ENCODE measurements at regions not wholly inside any gene's neighbourhood (a gene's known extent, or its start where the extent isn't known, plus 50 kb on each side); places are given as distances from the start of the nearest gene placed in this dataset.
"Not testable (repeated sequence)": the region's sequence is repeated elsewhere in the genome, so short reads cannot be mapped to it uniquely, and the experiment has no call there.

- intact Hi-C loops (cut with micrococcal nuclease), result no loop called here
- Histone ChIP-seq H3K9me3 (ENCODE audit: control insufficient read depth in 1 of 2, low read length in 2 of 2) (peaks cover 0 to 3% of the 10 kb centered on the region in 2 donors), H3K27ac (ENCODE audit: low read depth, low read length) (no peak overlapping the region), H3K27me3 (ENCODE audit: insufficient read depth, low read length) (no peaks in the 10 kb centered on the region), H3K36me3 (ENCODE audit: insufficient read depth, low read length) (no peaks in the 10 kb centered on the region), H3K4me3 (ENCODE audit: low read length in 2 of 2) (no peak overlapping the region), H3K4me1 (ENCODE audit: insufficient read depth, low read length) (no peaks in the 10 kb centered on the region)
- no peak for DNase-seq
- no peak overlapping the region for H3K27ac Mint-ChIP-seq
- POLR2A ChIA-PET (ENCODE audit: partially characterized antibody), result no interaction called here
- H3K4me1 Mint-ChIP-seq, result no peaks in the 10 kb centered on the region
- H3K4me3 Mint-ChIP-seq, result no peak overlapping the region
- H3K27me3 Mint-ChIP-seq, result no peaks in the 10 kb centered on the region
- H3K9me3 Mint-ChIP-seq, result peaks cover 2 to 34% (median 21%) of the 10 kb centered on the region in 8 donors
- CTCF ChIA-PET (ENCODE audit: partially characterized antibody), result no interaction called here
- no peaks in the 10 kb centered on the region for H3K36me3 Mint-ChIP-seq
Measured at GRCh38 chr16:63403792-63404191, 1367.6 kb upstream of the CDH8 start.

GRCh38 chr16:63388277-63388676 is 1352.0 kb upstream of the CDH8 start:
- CTCF ChIA-PET (ENCODE audit: partially characterized antibody); H3K27ac Mint-ChIP-seq; H3K4me3 Mint-ChIP-seq; DNase-seq; H3K27me3 ChIP-seq (ENCODE audit: insufficient read depth, low read length); POLR2A ChIA-PET (ENCODE audit: partially characterized antibody); H3K36me3 Mint-ChIP-seq; H3K4me1 ChIP-seq (ENCODE audit: insufficient read depth, low read length); H3K4me3 ChIP-seq (ENCODE audit: low read length in 2 of 2); H3K27me3 Mint-ChIP-seq; H3K9me3 ChIP-seq (ENCODE audit: control insufficient read depth in 1 of 2, low read length in 2 of 2); intact Hi-C loops (cut with micrococcal nuclease); H3K4me1 Mint-ChIP-seq; H3K36me3 ChIP-seq (ENCODE audit: insufficient read depth, low read length); H3K27ac ChIP-seq (ENCODE audit: low read depth, low read length): not testable (repeated sequence)
- H3K9me3 Mint-ChIP-seq, result peaks cover 3 to 23% (median 6%) of the 10 kb centered on the region in 8 donors

DNA sequence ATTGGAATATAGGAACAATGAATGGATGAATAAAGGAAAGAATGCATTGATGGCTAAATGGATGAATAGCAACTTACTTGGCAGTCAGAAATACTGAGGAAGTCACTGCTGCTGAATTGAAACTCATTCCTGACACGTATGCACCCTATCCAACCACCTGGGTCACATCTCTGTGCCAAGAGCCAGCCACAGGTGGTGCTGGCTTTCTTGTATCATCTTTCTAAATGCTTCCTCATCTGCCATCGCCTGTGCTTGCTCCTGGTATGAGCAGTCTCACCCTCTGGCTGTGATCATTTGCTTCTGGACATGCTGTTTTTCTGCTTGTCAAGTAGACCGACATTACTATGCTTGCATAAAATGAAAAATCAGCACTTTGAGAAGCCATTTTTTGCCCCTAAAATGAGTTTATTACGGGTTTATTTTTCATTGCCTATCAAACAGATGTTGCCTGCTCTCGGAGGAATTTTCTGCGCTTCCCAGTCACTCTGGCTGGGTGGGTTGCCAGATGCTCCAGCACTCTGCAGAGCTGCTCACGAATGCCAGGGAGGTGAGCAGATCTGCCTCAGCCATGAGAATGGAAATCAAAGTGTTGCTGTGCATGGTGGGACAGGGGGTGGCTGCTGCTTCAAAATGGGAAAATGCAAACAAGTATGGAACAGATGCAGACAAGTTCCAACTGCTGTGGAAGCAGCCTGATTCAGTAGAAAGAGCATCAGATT is 1349.6 kb upstream of the CDH8 start:
- Mint-ChIP-seq H3K27me3 (no peaks in the 10 kb centered on the region), H3K9me3 (peaks cover 3 to 31% (median 7%) of the 10 kb centered on the region in 8 donors), H3K4me1 (no peaks in the 10 kb centered on the region), H3K36me3 (no peaks in the 10 kb centered on the region), H3K4me3 (no peak overlapping the region), H3K27ac (no peak overlapping the region)
- no peak for DNase-seq
- POLR2A ChIA-PET (ENCODE audit: partially characterized antibody), result no interaction called here
- Histone ChIP-seq H3K36me3 (ENCODE audit: insufficient read depth, low read length) (no peaks in the 10 kb centered on the region), H3K27me3 (ENCODE audit: insufficient read depth, low read length) (no peaks in the 10 kb centered on the region), H3K4me1 (ENCODE audit: insufficient read depth, low read length) (no peaks in the 10 kb centered on the region), H3K4me3 (ENCODE audit: low read length in 2 of 2) (no peak overlapping the region), H3K27ac (ENCODE audit: low read depth, low read length) (no peak overlapping the region), H3K9me3 (ENCODE audit: control insufficient read depth in 1 of 2, low read length in 2 of 2) (no peaks in the 10 kb centered on the region)
- intact Hi-C loops (cut with micrococcal nuclease), result no loop called here
- CTCF ChIA-PET (ENCODE audit: partially characterized antibody), result no interaction called here

DNA sequence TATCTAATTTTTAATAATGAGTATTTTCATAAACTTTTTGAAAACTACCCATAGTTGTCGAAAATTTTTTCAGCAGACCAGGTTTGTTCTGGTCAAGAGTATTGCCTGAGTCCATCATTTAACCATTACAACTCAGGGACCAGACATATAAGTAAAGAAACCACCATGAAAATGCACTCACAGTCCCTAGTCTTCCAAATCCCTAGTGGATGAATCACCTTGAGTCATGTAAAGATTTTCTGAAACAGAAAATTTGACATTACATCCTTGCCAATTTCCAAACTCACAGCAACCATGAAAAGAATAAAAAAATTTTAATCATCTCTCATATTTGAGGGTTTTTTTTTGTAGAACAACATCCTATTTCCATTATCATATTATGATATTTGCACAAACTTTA is 1337.5 kb upstream of the CDH8 start:
- DNase-seq, result no peak
- no peak overlapping the region for H3K27ac ChIP-seq (ENCODE audit: low read depth, low read length)
- H3K27ac Mint-ChIP-seq, result no peak overlapping the region
- no peaks in the 10 kb centered on the region for H3K4me1 Mint-ChIP-seq
- H3K4me3 ChIP-seq (ENCODE audit: low read length in 2 of 2), result no peak overlapping the region
- no peaks in the 10 kb centered on the region for H3K36me3 Mint-ChIP-seq
- POLR2A ChIA-PET (ENCODE audit: partially characterized antibody), result no interaction called here
- H3K9me3 ChIP-seq (ENCODE audit: control insufficient read depth in 1 of 2, low read length in 2 of 2), result no peaks in the 10 kb centered on the region
- H3K27me3 ChIP-seq (ENCODE audit: insufficient read depth, low read length), result no peaks in the 10 kb centered on the region
- CTCF ChIA-PET (ENCODE audit: partially characterized antibody), result no interaction called here
- H3K4me1 ChIP-seq (ENCODE audit: insufficient read depth, low read length), result no peaks in the 10 kb centered on the region
- H3K9me3 Mint-ChIP-seq, result peaks cover 5 to 47% (median 37%) of the 10 kb centered on the region in 8 donors
- H3K27me3 Mint-ChIP-seq, result no peaks in the 10 kb centered on the region
- H3K4me3 Mint-ChIP-seq, result no peak overlapping the region
- no peaks in the 10 kb centered on the region for H3K36me3 ChIP-seq (ENCODE audit: insufficient read depth, low read length)
- intact Hi-C loops (cut with micrococcal nuclease), result no loop called here

DNA sequence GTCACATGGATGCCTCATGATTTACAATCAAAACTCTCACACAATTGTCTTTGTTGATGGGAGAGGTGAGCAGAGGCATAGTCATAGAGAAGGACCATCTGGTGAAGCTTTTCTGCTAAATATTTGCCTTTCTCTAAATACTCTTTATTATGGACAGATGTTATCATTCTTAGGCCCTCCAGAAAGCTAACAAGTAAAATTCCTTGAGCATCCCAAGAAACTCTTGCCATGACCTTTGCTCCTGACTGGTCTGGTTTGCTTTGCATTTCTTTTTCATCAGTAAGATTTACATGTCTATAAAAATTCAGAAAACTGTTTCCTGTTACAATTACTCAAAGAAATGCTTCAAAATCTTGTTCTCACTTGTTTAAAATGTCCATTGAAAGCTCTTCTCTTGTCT is 1336.6 kb upstream of the CDH8 start:
- no peaks in the 10 kb centered on the region for H3K9me3 ChIP-seq (ENCODE audit: control insufficient read depth in 1 of 2, low read length in 2 of 2)
- CTCF ChIA-PET (ENCODE audit: partially characterized antibody), result no interaction called here
- intact Hi-C loops (cut with micrococcal nuclease), result no loop called here

GRCh38 chr16:63372283-63372682 is 1336.0 kb upstream of the CDH8 start:
- no peaks in the 10 kb centered on the region for H3K9me3 ChIP-seq (ENCODE audit: control insufficient read depth in 1 of 2, low read length in 2 of 2)
- peaks cover 5 to 47% (median 35%) of the 10 kb centered on the region in 8 donors for H3K9me3 Mint-ChIP-seq
- H3K27ac Mint-ChIP-seq, result no peak overlapping the region
- CTCF ChIA-PET (ENCODE audit: partially characterized antibody), result no interaction called here
- no peaks in the 10 kb centered on the region for H3K4me1 ChIP-seq (ENCODE audit: insufficient read depth, low read length)
- POLR2A ChIA-PET (ENCODE audit: partially characterized antibody), result no interaction called here
- no peaks in the 10 kb centered on the region for H3K36me3 ChIP-seq (ENCODE audit: insufficient read depth, low read length)
- DNase-seq, result no peak
- no peaks in the 10 kb centered on the region for H3K27me3 Mint-ChIP-seq
- intact Hi-C loops (cut with micrococcal nuclease), result no loop called here
- H3K4me3 ChIP-seq (ENCODE audit: low read length in 2 of 2), result no peak overlapping the region
- no peaks in the 10 kb centered on the region for H3K4me1 Mint-ChIP-seq
- H3K27ac ChIP-seq (ENCODE audit: low read depth, low read length), result no peak overlapping the region
- H3K36me3 Mint-ChIP-seq, result no peaks in the 10 kb centered on the region
- H3K4me3 Mint-ChIP-seq, result no peak overlapping the region
- no peaks in the 10 kb centered on the region for H3K27me3 ChIP-seq (ENCODE audit: insufficient read depth, low read length)

More for the DNA sequence above, 1336.6 kb upstream of the CDH8 start:
- Mint-ChIP-seq H3K27ac (no peak overlapping the region), H3K27me3 (no peaks in the 10 kb centered on the region), H3K36me3 (no peaks in the 10 kb centered on the region), H3K4me1 (no peaks in the 10 kb centered on the region), H3K9me3 (peaks cover 5 to 47% (median 37%) of the 10 kb centered on the region in 8 donors), H3K4me3 (no peak overlapping the region)
- no peak for DNase-seq
- no peaks in the 10 kb centered on the region for H3K36me3 ChIP-seq (ENCODE audit: insufficient read depth, low read length)
- no peak overlapping the region for H3K27ac ChIP-seq (ENCODE audit: low read depth, low read length)
- POLR2A ChIA-PET (ENCODE audit: partially characterized antibody), result no interaction called here
- H3K27me3 ChIP-seq (ENCODE audit: insufficient read depth, low read length), result no peaks in the 10 kb centered on the region
- H3K4me1 ChIP-seq (ENCODE audit: insufficient read depth, low read length), result no peaks in the 10 kb centered on the region
- H3K4me3 ChIP-seq (ENCODE audit: low read length in 2 of 2), result no peak overlapping the region

DNA sequence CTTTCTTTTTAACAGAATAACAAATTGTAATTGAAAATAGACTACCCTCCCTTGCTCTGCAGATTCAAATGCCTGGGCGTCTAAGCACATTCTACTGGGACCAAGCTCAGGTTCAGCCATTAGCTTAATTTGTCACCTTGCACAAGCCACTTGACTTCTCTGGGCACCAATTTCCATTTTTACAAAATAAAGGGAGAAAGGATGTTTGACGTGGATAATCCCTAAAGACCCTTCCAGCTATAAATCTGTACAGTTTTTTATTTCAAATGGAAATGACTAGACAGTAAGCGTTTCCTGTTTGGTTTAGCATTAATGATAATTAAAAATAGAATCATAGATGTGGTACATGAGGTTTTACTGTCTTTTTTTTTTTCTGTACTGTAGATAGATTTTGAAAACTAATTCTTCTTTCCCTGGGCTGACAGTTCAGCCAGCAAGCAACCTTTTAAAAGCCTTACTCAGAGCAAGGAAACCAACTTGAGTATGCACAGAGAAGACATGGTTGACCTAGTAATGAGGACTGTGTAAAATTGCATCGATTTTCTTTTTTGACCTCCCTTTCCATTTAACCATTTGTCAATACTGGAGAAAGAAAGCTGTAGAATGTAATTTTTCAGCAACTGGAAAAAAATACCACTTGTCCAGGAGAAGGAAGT is 1329.5 kb upstream of the CDH8 start:
- Mint-ChIP-seq H3K4me1 (no peaks in the 10 kb centered on the region), H3K27me3 (no peaks in the 10 kb centered on the region), H3K27ac (no peak overlapping the region), H3K36me3 (no peaks in the 10 kb centered on the region), H3K4me3 (no peak overlapping the region), H3K9me3 (peaks cover 0 to 30% (median 20%) of the 10 kb centered on the region in 8 donors)
- intact Hi-C loops (cut with micrococcal nuclease), result no loop called here
- Histone ChIP-seq H3K36me3 (ENCODE audit: insufficient read depth, low read length) (no peaks in the 10 kb centered on the region), H3K4me1 (ENCODE audit: insufficient read depth, low read length) (no peaks in the 10 kb centered on the region), H3K4me3 (ENCODE audit: low read length in 2 of 2) (no peak overlapping the region), H3K9me3 (ENCODE audit: control insufficient read depth in 1 of 2, low read length in 2 of 2) (no peaks in the 10 kb centered on the region), H3K27me3 (ENCODE audit: insufficient read depth, low read length) (no peaks in the 10 kb centered on the region), H3K27ac (ENCODE audit: low read depth, low read length) (no peak overlapping the region)
- ChIA-PET CTCF (ENCODE audit: partially characterized antibody) (no interaction called here), POLR2A (ENCODE audit: partially characterized antibody) (no interaction called here)
- no peak for DNase-seq
